Endothelial cell of umbilical vein (primary cell): ENCODE measurements at regions not wholly inside any gene's neighbourhood (a gene's known extent, or its start where the extent isn't known, plus 50 kb on each side); places are given as distances from the start of the nearest gene placed in this dataset.

Source experiments
- BruUV-seq: library from RNA; stranded (reverse); fragments of 400-500 nt; replicated peaks from 2 replicates; lab custom pipeline; 2021; lab: Mats Ljungman, UMichigan
- CTCF ChIA-PET: fragments of 300-600, 350-600 bp; sonication (Branson Sonifier 250); formaldehyde crosslinking; loops from one replicate; lab custom pipeline; 2021; ENCODE audit warnings: antibody characterized with exemption, inconsistent platforms; lab: Charles Lee
- POLR2A ChIA-PET: fragments of 300-600, 350-600 bp; sonication (Branson Sonifier 250); formaldehyde crosslinking; loops from one replicate; lab custom pipeline; 2021; ENCODE audit warnings: antibody characterized with exemption, inconsistent platforms; lab: Charles Lee
- DNase-seq: peaks from one replicate; pipeline ENCODE4 v3.0.0-alpha.2; 2011; ENCODE audit warnings: low read depth, low spot score
- FAIRE-seq: peaks from 2 replicates; lab custom pipeline; 2011; peaks lifted over from hg19 to GRCh38; lab: Jason Lieb, UNC
- H2AFZ ChIP-seq: 2 replicates; pipeline ENCODE4 v1.6.0; 2012; ENCODE audit warnings: low read depth, low read length, control low read depth, inconsistent platforms
- H3K27ac ChIP-seq: 2 replicates; pipeline ENCODE4 v1.5.1; 2011; ENCODE audit warnings: low read depth, mild to moderate bottlenecking, control low read depth, low read length, moderate library complexity; ENCODE audit not compliant: insufficient read depth
- H3K27me3 ChIP-seq, 2 experiments: 2 replicates each; pipeline versions ENCODE4 v1.6.0 to v1.6.1; 2011; ENCODE audit warnings: low read length in 2 of 2, mixed read lengths in 1 of 2; ENCODE audit not compliant: control insufficient read depth in 2 of 2, insufficient read depth in 2 of 2
- H3K36me3 ChIP-seq, 2 experiments: 2 replicates in 1 of 2; 3 replicates in 1 of 2; pipeline ENCODE4 v1.5.1; 2011; ENCODE audit warnings: low read length in 2 of 2, mild to moderate bottlenecking in 1 of 2, moderate library complexity in 1 of 2; ENCODE audit not compliant: control insufficient read depth in 2 of 2, insufficient read depth in 2 of 2; ENCODE audit errors: extremely low read depth in 1 of 2
- H3K4me1 ChIP-seq: 3 replicates; pipeline ENCODE4 v1.5.1; 2011; ENCODE audit warnings: mild to moderate bottlenecking, low read length; ENCODE audit not compliant: control insufficient read depth, insufficient read depth; ENCODE audit errors: extremely low read depth
- H3K4me2 ChIP-seq: 2 replicates; pipeline ENCODE4 v1.6.1; 2011; ENCODE audit warnings: low read length, control low read depth, mixed read lengths; ENCODE audit not compliant: insufficient read depth
- H3K4me3 ChIP-seq, 3 experiments: fragments of 200-600 bp in 1 of 3; sonication (generic), shearing (Covaris generic) in 1 of 3; replicated peaks in 1 of 3; 2 replicates each; pipeline ENCODE4 v1.5.1; 2011 to 2016; ENCODE audit warnings: control low read depth in 3 of 3, low read length in 3 of 3, mild to moderate bottlenecking in 2 of 3, inconsistent platforms in 1 of 3, low read depth in 1 of 3, moderate library complexity in 1 of 3; ENCODE audit not compliant: insufficient read depth in 1 of 3
- H3K79me2 ChIP-seq: 2 replicates; pipeline ENCODE4 v1.6.0; 2012; ENCODE audit warnings: low read length, inconsistent platforms; ENCODE audit not compliant: control insufficient read depth, insufficient read depth
- H3K9ac ChIP-seq: replicated peaks from 2 replicates; pipeline ENCODE3; 2011; ENCODE audit warnings: low read length, control low read depth; ENCODE audit not compliant: insufficient read depth; ENCODE audit errors: extremely low read depth
- H3K9me1 ChIP-seq: replicated peaks from 3 replicates; pipeline ENCODE4 v1.6.0; 2011; ENCODE audit warnings: mild to moderate bottlenecking, low read length; ENCODE audit not compliant: control insufficient read depth, insufficient read depth; ENCODE audit errors: extremely low read depth
- H3K9me3 ChIP-seq: replicated peaks from 2 replicates; pipeline ENCODE4 v1.5.1; 2012; ENCODE audit warnings: low read length, inconsistent platforms; ENCODE audit not compliant: control insufficient read depth, insufficient read depth
- H4K20me1 ChIP-seq: replicated peaks from 2 replicates; pipeline ENCODE3; 2011; ENCODE audit warnings: mild to moderate bottlenecking, low read length; ENCODE audit not compliant: control insufficient read depth, insufficient read depth; ENCODE audit errors: extremely low read depth
- CTCF ChIP-seq, 2 donors: IDR thresholded peaks; 1 replicate in 1 of 2; 2 replicates in 1 of 2; pipeline ENCODE4 v1.5.1; 2011; ENCODE audit warnings: low read length in 2 of 2, mild to moderate bottlenecking in 2 of 2, moderate library complexity in 2 of 2, control low read depth in 1 of 2, inconsistent platforms in 1 of 2, low read depth in 1 of 2; ENCODE audit not compliant: insufficient read depth in 1 of 2; ENCODE audit errors: extremely low read depth in 1 of 2
- EZH2 ChIP-seq: IDR thresholded peaks from 2 replicates; pipeline ENCODE4 v1.6.1; 2012; ENCODE audit warnings: borderline replicate concordance, low read depth, mild to moderate bottlenecking, moderate library complexity, low read length, inconsistent platforms; ENCODE audit not compliant: severe bottlenecking
- FOS ChIP-seq: IDR thresholded peaks from 2 replicates; pipeline ENCODE4 v1.6.1; 2011; ENCODE audit warnings: mild to moderate bottlenecking, low read length, moderate library complexity, borderline replicate concordance; ENCODE audit not compliant: insufficient read depth
- GATA2 ChIP-seq: IDR thresholded peaks from 2 replicates; pipeline ENCODE4 v1.7.0; 2011; ENCODE audit warnings: low read depth, mild to moderate bottlenecking, moderate library complexity, mixed read lengths, low read length; ENCODE audit not compliant: insufficient read length, insufficient read depth
- JUN ChIP-seq: IDR thresholded peaks from 2 replicates; pipeline ENCODE4 v1.6.1; 2011; ENCODE audit warnings: borderline replicate concordance, low read depth; ENCODE audit not compliant: insufficient read length, insufficient read depth
- MYC ChIP-seq: IDR thresholded peaks from one replicate; pipeline ENCODE4 v1.6.1; 2011; ENCODE audit warnings: mild to moderate bottlenecking, low read depth, low read length
- POLR2A ChIP-seq: IDR thresholded peaks from 2 replicates; pipeline ENCODE4 v1.6.1; 2012; ENCODE audit warnings: low read depth, mild to moderate bottlenecking, control low read depth, low read length
- POLR2AphosphoS5 ChIP-seq: IDR thresholded peaks from 2 replicates; pipeline ENCODE4 v1.6.1; 2012; ENCODE audit warnings: low read depth, mild to moderate bottlenecking, control low read depth, low read length, moderate library complexity; ENCODE audit not compliant: insufficient read depth
- dilution Hi-C: fragments of 300-500 bp; cut with MboI; formaldehyde crosslinking; loops from one replicate; pipeline ENCODE4 v1.15.0; 2019; ENCODE audit warnings: low sequenced_read_pairs; ENCODE audit not compliant: extremely low pct_ligation_motif_present
- intact Hi-C: fragments of 100-400 bp; cut with micrococcal nuclease; formaldehyde crosslinking; loops from one replicate; pipeline ENCODE4 v1.10.0; 2022
- TF ChIP-seq, protein P1 (sequence below): IDR thresholded peaks from 2 replicates; pipeline ENCODE4 v1.6.1; 2011; ENCODE audit not compliant: insufficient read depth, insufficient read length

- FAIRE-seq (no peak), DNase-seq (no peak)
- BruUV-seq = no TSS peak
- Histone ChIP-seq H3K79me2 (no peaks in the 10 kb centered on the region), H3K4me2 (no peak overlapping the region), H3K27me3 (no peaks in the 10 kb centered on the region), H3K4me1 (no peaks in the 10 kb centered on the region), H2AFZ (no peak overlapping the region), H4K20me1 (no peaks in the 10 kb centered on the region), H3K9me1 (no peaks in the 10 kb centered on the region), H3K4me3 (no peak overlapping the region), H3K27ac (no peak overlapping the region), H3K9me3 (no peaks in the 10 kb centered on the region), H3K36me3 (no peaks in the 10 kb centered on the region), H3K9ac (no peak overlapping the region)
- TF ChIP-seq GATA2 (no peak), MYC (no peak), CTCF (IDR thresholded peaks at IDR 0.05; ENCODE audit: extremely low read depth in 1 of 2, insufficient read depth in 1 of 2, low read depth in 1 of 2, low read length in 2 of 2) (no peak), JUN (no peak), POLR2A (no peak), POLR2AphosphoS5 (no peak), EZH2 (no peak), FOS (no peak)
- TF ChIP-seq, protein P1, sequence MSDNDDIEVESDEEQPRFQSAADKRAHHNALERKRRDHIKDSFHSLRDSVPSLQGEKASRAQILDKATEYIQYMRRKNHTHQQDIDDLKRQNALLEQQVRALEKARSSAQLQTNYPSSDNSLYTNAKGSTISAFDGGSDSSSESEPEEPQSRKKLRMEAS = no peak
- ChIA-PET CTCF (no interaction called here), POLR2A (no interaction called here)
- dilution Hi-C loops = no loop called here
- intact Hi-C loops = no loop called here
Measured at GRCh38 chr22:26996154-26996553, 338.8 kb downstream of the MIAT start.
